H1 (cell line): ENCODE measurements at regions not wholly inside any gene's neighbourhood (a gene's known extent, or its start where the extent isn't known, plus 50 kb on each side); places are given as distances from the start of the nearest gene placed in this dataset.

Source experiments
- CTCF ChIA-PET: fragments of 300-600 bp; sonication (Branson Sonifier 250); formaldehyde crosslinking; loops from one replicate; lab custom pipeline; 2021; ENCODE audit not compliant: partially characterized antibody; lab: Charles Lee
- POLR2A ChIA-PET: fragments of 300-600 bp; sonication (Branson Sonifier 250); formaldehyde crosslinking; loops from one replicate; lab custom pipeline; 2021; ENCODE audit warnings: inconsistent platforms; ENCODE audit not compliant: partially characterized antibody; lab: Charles Lee
- DNase-seq, 2 experiments: peaks; one replicate each; pipeline versions ENCODE4 v3.0.0 to v3.0.0-alpha.2; 2010 to 2022; ENCODE audit warnings: low spot score in 2 of 2, low read depth in 1 of 2, mixed read lengths in 1 of 2
- FAIRE-seq: peaks from 2 replicates; lab custom pipeline; 2011; peaks lifted over from hg19 to GRCh38; lab: Jason Lieb, UNC
- H2AFZ ChIP-seq: 2 replicates; pipeline ENCODE4 v1.8.1; 2012; ENCODE audit warnings: low read length, inconsistent platforms
- H2AK5ac ChIP-seq: 2 replicates; pipeline ENCODE4 v1.6.1; 2013; ENCODE audit warnings: low read depth, low read length
- H2BK120ac ChIP-seq: replicated peaks from 2 replicates; pipeline ENCODE3; 2013; ENCODE audit warnings: low read depth, low read length, inconsistent platforms
- H2BK12ac ChIP-seq: 2 replicates; pipeline ENCODE4 v1.6.1; 2013; ENCODE audit warnings: low read depth, low read length
- H2BK15ac ChIP-seq: 2 replicates; pipeline ENCODE4 v1.6.1; 2013; ENCODE audit warnings: low read length
- H2BK20ac ChIP-seq: 2 replicates; pipeline ENCODE4 v1.6.1; 2013; ENCODE audit warnings: low read length
- H2BK5ac ChIP-seq: 2 replicates; pipeline ENCODE4 v1.6.1; 2013; ENCODE audit warnings: low read depth, low read length
- H3K14ac ChIP-seq: 2 replicates; pipeline ENCODE4 v1.6.1; 2013; ENCODE audit warnings: inconsistent platforms; ENCODE audit not compliant: insufficient read length
- H3K18ac ChIP-seq: 2 replicates; pipeline ENCODE4 v1.6.1; 2013; ENCODE audit warnings: low read length; ENCODE audit errors: extremely low read depth
- H3K23ac ChIP-seq: 2 replicates; pipeline ENCODE4 v1.6.1; 2013; ENCODE audit warnings: inconsistent platforms; ENCODE audit not compliant: insufficient read length
- H3K23me2 ChIP-seq: 2 replicates; pipeline ENCODE4 v1.6.1; 2013; ENCODE audit warnings: low read depth, low read length
- H3K27ac ChIP-seq: 2 replicates; pipeline ENCODE4 v1.6.1; 2011; ENCODE audit warnings: low read depth, low read length, inconsistent platforms
- H3K27me3 ChIP-seq, 4 experiments: replicated peaks in 1 of 4; 1 replicate in 1 of 4; 2 replicates in 3 of 4; pipeline versions ENCODE4 v1.6.1 to v1.8.1; 2011 to 2013; ENCODE audit warnings: low read length in 3 of 4, mild to moderate bottlenecking in 3 of 4, inconsistent platforms in 2 of 4, mixed read lengths in 2 of 4, moderate library complexity in 1 of 4; ENCODE audit not compliant: control insufficient read depth in 3 of 4, insufficient read depth in 3 of 4; ENCODE audit errors: extremely low read depth in 1 of 4
- H3K36me3 ChIP-seq, 4 experiments: 2 replicates each; pipeline versions ENCODE4 v1.6.1 to v1.8.1; 2011 to 2013; ENCODE audit warnings: mild to moderate bottlenecking in 4 of 4, low read length in 3 of 4, moderate library complexity in 2 of 4, control low read depth in 1 of 4, inconsistent platforms in 1 of 4; ENCODE audit not compliant: insufficient read depth in 4 of 4, control insufficient read depth in 2 of 4
- H3K4ac ChIP-seq: replicated peaks from 2 replicates; pipeline ENCODE3; 2013; ENCODE audit warnings: low read length, low read depth, mixed read lengths, inconsistent platforms; ENCODE audit not compliant: insufficient read length
- H3K4me1 ChIP-seq, 4 experiments: replicated peaks in 1 of 4; 1 replicate in 1 of 4; 2 replicates in 3 of 4; pipeline versions ENCODE4 v1.6.1 to v1.8.1; 2011 to 2013; ENCODE audit warnings: low read length in 3 of 4, inconsistent platforms in 2 of 4, mixed read lengths in 1 of 4; ENCODE audit not compliant: insufficient read depth in 4 of 4, control insufficient read depth in 3 of 4
- H3K4me2 ChIP-seq, 2 experiments: 2 replicates each; pipeline versions ENCODE4 v1.6.1 to v1.8.1; 2011 to 2013; ENCODE audit warnings: low read depth in 2 of 2, low read length in 2 of 2, control low read depth in 1 of 2, inconsistent platforms in 1 of 2, mild to moderate bottlenecking in 1 of 2; ENCODE audit not compliant: insufficient read depth in 1 of 2
- H3K4me3 ChIP-seq, 4 experiments: fragments of 200-600, 300-600 bp in 1 of 4; sonication (generic), shearing (Covaris generic), sonication (Bioruptor Twin) in 1 of 4; 2 replicates each; pipeline versions ENCODE4 v1.5.1 to v1.8.1; 2011 to 2016; ENCODE audit warnings: low read length in 4 of 4, low read depth in 3 of 4, control low read depth in 2 of 4, inconsistent platforms in 2 of 4, mild to moderate bottlenecking in 2 of 4, mixed read lengths in 1 of 4, moderate library complexity in 1 of 4; ENCODE audit not compliant: insufficient read depth in 2 of 4; ENCODE audit errors: extremely low read depth in 1 of 4
- H3K56ac ChIP-seq: replicated peaks from 2 replicates; pipeline ENCODE3; 2013; ENCODE audit warnings: low read depth, mild to moderate bottlenecking, mixed read lengths, low read length, inconsistent platforms; ENCODE audit not compliant: insufficient read length
- H3K79me1 ChIP-seq: 2 replicates; pipeline ENCODE4 v1.6.1; 2013; ENCODE audit warnings: low read depth, low read length, control low read depth
- H3K79me2 ChIP-seq, 2 experiments: 2 replicates each; pipeline versions ENCODE4 v1.6.1 to v1.8.1; 2012 to 2013; ENCODE audit warnings: low read length in 2 of 2, mild to moderate bottlenecking in 2 of 2, inconsistent platforms in 1 of 2; ENCODE audit not compliant: insufficient read depth in 2 of 2, control insufficient read depth in 1 of 2
- H3K9ac ChIP-seq, 4 experiments: replicated peaks in 1 of 4; 1 replicate in 1 of 4; 2 replicates in 3 of 4; pipeline versions ENCODE4 v1.6.1 to v1.8.1; 2011 to 2013; ENCODE audit warnings: low read depth in 3 of 4, low read length in 3 of 4, control low read depth in 2 of 4, mild to moderate bottlenecking in 2 of 4, moderate library complexity in 2 of 4, inconsistent platforms in 1 of 4; ENCODE audit errors: extremely low read depth in 1 of 4
- H3K9me3 ChIP-seq, 2 experiments: 2 replicates each; pipeline versions ENCODE4 v1.6.1 to v1.8.1; 2012 to 2013; ENCODE audit warnings: mild to moderate bottlenecking in 2 of 2, moderate library complexity in 2 of 2, control low read depth in 1 of 2, inconsistent platforms in 1 of 2, low read depth in 1 of 2, low read length in 1 of 2, mixed read lengths in 1 of 2; ENCODE audit not compliant: insufficient read depth in 2 of 2
- H4K20me1 ChIP-seq, 2 experiments: replicated peaks in 1 of 2; 2 replicates each; pipeline versions ENCODE3 to v1.8.1; 2011 to 2013; ENCODE audit warnings: inconsistent platforms in 2 of 2, low read length in 2 of 2, mild to moderate bottlenecking in 1 of 2; ENCODE audit not compliant: insufficient read depth in 2 of 2, control insufficient read depth in 1 of 2
- H4K5ac ChIP-seq: 2 replicates; pipeline ENCODE4 v1.6.1; 2013; ENCODE audit warnings: low read length, low read depth, mixed read lengths, inconsistent platforms; ENCODE audit not compliant: insufficient read length
- H4K8ac ChIP-seq: 2 replicates; pipeline ENCODE4 v1.8.0; 2013; ENCODE audit warnings: mild to moderate bottlenecking, moderate library complexity, low read length, inconsistent platforms; ENCODE audit not compliant: insufficient read depth; ENCODE audit errors: extremely low read depth
- H4K91ac ChIP-seq: replicated peaks from 2 replicates; pipeline ENCODE3; 2013; ENCODE audit warnings: low read length, mixed read lengths, inconsistent platforms; ENCODE audit not compliant: insufficient read length
- CTBP2 ChIP-seq: IDR thresholded peaks from 2 replicates; pipeline ENCODE4 v1.7.0; 2011; ENCODE audit warnings: borderline replicate concordance, mild to moderate bottlenecking, moderate library complexity, mixed read lengths, low read length; ENCODE audit not compliant: insufficient read depth, insufficient read length
- KDM4A ChIP-seq: IDR thresholded peaks from one replicate; pipeline ENCODE4 v1.7.1; 2012; ENCODE audit warnings: low read depth, mild to moderate bottlenecking, moderate library complexity, low read length, inconsistent platforms; ENCODE audit not compliant: severe bottlenecking
- POLR2A ChIP-seq, 2 experiments: IDR thresholded peaks; 1 replicate in 1 of 2; 2 replicates in 1 of 2; pipeline ENCODE4 v1.6.1; 2011; ENCODE audit warnings: low read depth in 2 of 2, low read length in 2 of 2, mild to moderate bottlenecking in 2 of 2; ENCODE audit errors: control extremely low read depth in 1 of 2
- RNF2 ChIP-seq: fragments of 200-900, 300-1000 bp; sonication (generic); IDR thresholded peaks from 2 replicates; pipeline ENCODE4 v1.7.1; 2016; ENCODE audit warnings: borderline replicate concordance, low read depth, mild to moderate bottlenecking, antibody characterized with exemption, low read length; ENCODE audit not compliant: poor library complexity, severe bottlenecking; ENCODE audit errors: missing control alignments
- SP4 ChIP-seq: IDR thresholded peaks from 2 replicates; pipeline ENCODE4 v1.6.1; 2012; ENCODE audit warnings: low read length, inconsistent platforms
- TCF12 ChIP-seq: IDR thresholded peaks from 2 replicates; pipeline ENCODE4 v1.6.1; 2011; ENCODE audit warnings: low read depth, mild to moderate bottlenecking, low read length
- WGBS, 2 experiments: shearing (Covaris generic) in 1 of 2; methylation state at CpG; one replicate each; pipeline versions ENCODE4 v1.1.6 to v1.1.7; 2013 to 2015; ENCODE audit warnings: low lambda C conversion rate in 2 of 2, mixed read lengths in 2 of 2, inconsistent platforms in 1 of 2, low coverage in 1 of 2, missing lambda C conversion rate in 1 of 2; ENCODE audit not compliant: insufficient replicate concordance in 2 of 2, insufficient coverage in 1 of 2, insufficient read length in 1 of 2; ENCODE audit errors: extremely low coverage in 1 of 2, missing lambda C conversion rate in 1 of 2; 5-methylcytosine and 5-hydroxymethylcytosine counted together

GRCh38 chr1:221162939-221163338 is 283.7 kb downstream of the HLX start:
- H3K23ac ChIP-seq = no peak overlapping the region
- H2BK15ac ChIP-seq = no peak overlapping the region
- H2AK5ac ChIP-seq = no peak overlapping the region
- H2BK120ac ChIP-seq = no peak overlapping the region
- H3K18ac ChIP-seq = no peak overlapping the region
- no peaks in the 10 kb centered on the region for H3K27me3 ChIP-seq
- H3K9ac ChIP-seq = no peak overlapping the region
- no peak overlapping the region for H3K4ac ChIP-seq
- no peak overlapping the region for H4K91ac ChIP-seq
- H3K9me3 ChIP-seq = no peaks in the 10 kb centered on the region
- H3K4me3 ChIP-seq = no peak overlapping the region
- FAIRE-seq = no peak
- no peak overlapping the region for H3K14ac ChIP-seq
- no peak overlapping the region for H2AFZ ChIP-seq
- no peak overlapping the region for H2BK12ac ChIP-seq
- H4K20me1 ChIP-seq = no peaks in the 10 kb centered on the region
- H3K23me2 ChIP-seq = no peaks in the 10 kb centered on the region
- CTCF ChIA-PET = no interaction called here
- TF ChIP-seq POLR2A (IDR thresholded peaks at IDR 0.05; ENCODE audit: control extremely low read depth in 1 of 2, low read depth in 2 of 2, low read length in 2 of 2) (no peak), SP4 (no peak), CTBP2 (no peak), KDM4A (no peak), TCF12 (no peak), RNF2 (no peak)
- TF ChIP-seq, all 59 proteins: peak for 0
- Histone ChIP-seq H2BK5ac (no peak overlapping the region), H4K5ac (no peak overlapping the region), H3K27ac (no peak overlapping the region), H4K8ac (no peak overlapping the region), H3K4me1 (peaks cover 0 to 6% (median 2%) of the 10 kb centered on the region in 4 experiments; a peak in 2 of 7 replicates), H3K79me2 (no peaks in the 10 kb centered on the region), H3K4me2 (no peak overlapping the region), H3K36me3 (no peaks in the 10 kb centered on the region), H3K56ac (no peak overlapping the region), H2BK20ac (no peak overlapping the region), H3K79me1 (no peaks in the 10 kb centered on the region)
- WGBS, 2 experiments = 80% methylated on average over 2 of the region's 2 CpGs; no CpG with 5 or more reads in 1 of the 2 experiments
- no peak for DNase-seq
- POLR2A ChIA-PET = no interaction called here
